Caco-2 (cell line): ENCODE measurements at regions not wholly inside any gene's neighbourhood (a gene's known extent, or its start where the extent isn't known, plus 50 kb on each side); places are given as distances from the start of the nearest gene placed in this dataset.

Experiments
- BruUV-seq: library from RNA; stranded (reverse); fragments of 400-500 nt; replicated peaks from 2 replicates; lab custom pipeline; 2021; lab: Mats Ljungman, UMichigan
- CTCF ChIA-PET: fragments of 300-600 bp; sonication (Branson Sonifier 250); formaldehyde crosslinking; loops from one replicate; lab custom pipeline; 2022; ENCODE audit warnings: antibody characterized with exemption; lab: Charles Lee
- POLR2A ChIA-PET: fragments of 300-600 bp; sonication (Branson Sonifier 250); formaldehyde crosslinking; loops from one replicate; lab custom pipeline; 2022; ENCODE audit warnings: antibody characterized with exemption; lab: Charles Lee
- DNase-seq, 2 experiments: peaks; one replicate each; pipeline versions ENCODE4 v3.0.0 to v3.0.0-alpha.2; 2020 to 2022
- H3K27me3 ChIP-seq: replicated peaks from 2 replicates; pipeline ENCODE4 v1.6.0; 2011; ENCODE audit warnings: low read length; ENCODE audit not compliant: control insufficient read depth, insufficient read depth
- H3K36me3 ChIP-seq: 2 replicates; pipeline ENCODE4 v1.5.1; 2011; ENCODE audit warnings: low read length; ENCODE audit not compliant: control insufficient read depth, insufficient read depth
- H3K4me1 ChIP-seq: fragments of 250-450 bp; sonication (Bioruptor Pico); 2 replicates; pipeline ENCODE4 v1.5.1; 2020; ENCODE audit warnings: mild to moderate bottlenecking
- H3K4me3 ChIP-seq: 2 replicates; pipeline ENCODE4 v1.5.1; 2011; ENCODE audit warnings: low read depth, mild to moderate bottlenecking, control low read depth, low read length
- H3K9me3 ChIP-seq: fragments of 250-450 bp; sonication (Bioruptor Pico); 2 replicates; pipeline ENCODE4 v1.5.1; 2020; ENCODE audit warnings: mild to moderate bottlenecking, moderate library complexity
- H3K27ac Mint-ChIP-seq: one replicate; pipeline ENCODE4 v1.8.0; 2022; ENCODE audit warnings: mixed read lengths; ENCODE audit not compliant: unreplicated experiment
- H3K27me3 Mint-ChIP-seq: one replicate; pipeline ENCODE4 v1.8.0; 2022; ENCODE audit warnings: mixed read lengths; ENCODE audit not compliant: insufficient read depth, unreplicated experiment
- H3K36me3 Mint-ChIP-seq: one replicate; pipeline ENCODE4 v1.8.0; 2022; ENCODE audit warnings: mild to moderate bottlenecking, mixed read lengths; ENCODE audit not compliant: insufficient read depth, unreplicated experiment
- H3K4me1 Mint-ChIP-seq: one replicate; pipeline ENCODE4 v1.8.0; 2022; ENCODE audit warnings: low read depth, mixed read lengths; ENCODE audit not compliant: unreplicated experiment
- H3K4me3 Mint-ChIP-seq: one replicate; pipeline ENCODE4 v1.8.0; 2022; ENCODE audit warnings: mild to moderate bottlenecking, moderate library complexity, mixed read lengths; ENCODE audit not compliant: unreplicated experiment
- H3K9me3 Mint-ChIP-seq: one replicate; pipeline ENCODE4 v1.8.0; 2022; ENCODE audit warnings: mixed read lengths; ENCODE audit not compliant: unreplicated experiment
- CTCF ChIP-seq, 2 experiments: fragments of 200-600 bp in 1 of 2; IDR thresholded peaks; 1 replicate in 1 of 2; 2 replicates in 1 of 2; pipeline versions ENCODE4 v1.5.1 to v1.8.0; 2011 to 2022; ENCODE audit warnings: antibody characterized with exemption in 1 of 2, control low read depth in 1 of 2, inconsistent platforms in 1 of 2, low read depth in 1 of 2, low read length in 1 of 2, mild to moderate bottlenecking in 1 of 2, moderate library complexity in 1 of 2; ENCODE audit not compliant: insufficient read depth in 1 of 2, severe bottlenecking in 1 of 2, unreplicated experiment in 1 of 2
- intact Hi-C: fragments of 100-400 bp; cut with micrococcal nuclease; formaldehyde crosslinking; loops from one replicate; pipeline ENCODE4 v1.10.0; 2022; ENCODE audit not compliant: unreplicated experiment

- intact Hi-C loops = no loop called here
- Mint-ChIP-seq H3K4me1 (no peaks in the 10 kb centered on the region), H3K27ac (no peak overlapping the region), H3K27me3 (peaks cover 2% of the 10 kb centered on the region), H3K4me3 (no peak overlapping the region), H3K36me3 (no peaks in the 10 kb centered on the region), H3K9me3 (peaks cover 27% of the 10 kb centered on the region)
- H3K27me3 ChIP-seq = no peaks in the 10 kb centered on the region
- TF ChIP-seq CTCF (IDR thresholded peaks at IDR 0.05; ENCODE audit: insufficient read depth in 1 of 2, low read depth in 1 of 2, low read length in 1 of 2, severe bottlenecking in 1 of 2, unreplicated experiment in 1 of 2) = no peak
- H3K36me3 ChIP-seq = no peaks in the 10 kb centered on the region
- H3K9me3 ChIP-seq = peaks cover 31% of the 10 kb centered on the region
- H3K4me3 ChIP-seq = no peak overlapping the region
- CTCF ChIA-PET = no interaction called here
- POLR2A ChIA-PET = no interaction called here
- no peaks in the 10 kb centered on the region for H3K4me1 ChIP-seq
- DNase-seq = no peak
- no TSS peak for BruUV-seq
Measured at GRCh38 chr10:31708046-31708445, 220.6 kb downstream of the ARHGAP12 start.

- ChIA-PET CTCF (no interaction called here), POLR2A (no interaction called here)
- Histone ChIP-seq H3K36me3 (no peaks in the 10 kb centered on the region), H3K4me3 (no peak overlapping the region), H3K9me3 (peaks cover 35% of the 10 kb centered on the region), H3K4me1 (no peaks in the 10 kb centered on the region), H3K27me3 (no peaks in the 10 kb centered on the region)
- BruUV-seq = no TSS peak
- Mint-ChIP-seq H3K4me1 (no peaks in the 10 kb centered on the region), H3K9me3 (peaks cover 27% of the 10 kb centered on the region), H3K36me3 (no peaks in the 10 kb centered on the region), H3K27ac (no peak overlapping the region), H3K27me3 (peaks cover 3% of the 10 kb centered on the region), H3K4me3 (no peak overlapping the region)
- no peak for DNase-seq
- intact Hi-C loops = no loop called here
- no peak for TF ChIP-seq CTCF (IDR thresholded peaks at IDR 0.05; ENCODE audit: insufficient read depth in 1 of 2, low read depth in 1 of 2, low read length in 1 of 2, severe bottlenecking in 1 of 2, unreplicated experiment in 1 of 2)
Measured at GRCh38 chr10:31707093-31708039, 221.3 kb downstream of the ARHGAP12 start.

GRCh38 chr10:31706464-31707092, 222.1 kb downstream of the ARHGAP12 start:
- DNase-seq = no peak
- Mint-ChIP-seq H3K36me3 (no peaks in the 10 kb centered on the region), H3K4me3 (no peak overlapping the region), H3K9me3 (peaks cover 31% of the 10 kb centered on the region), H3K27me3 (peaks cover 7% of the 10 kb centered on the region), H3K27ac (no peak overlapping the region), H3K4me1 (no peaks in the 10 kb centered on the region)
- ChIA-PET CTCF (no interaction called here), POLR2A (no interaction called here)
- TF ChIP-seq CTCF (IDR thresholded peaks at IDR 0.05; ENCODE audit: insufficient read depth in 1 of 2, low read depth in 1 of 2, low read length in 1 of 2, severe bottlenecking in 1 of 2, unreplicated experiment in 1 of 2) = no peak
- H3K27me3 ChIP-seq = no peaks in the 10 kb centered on the region
- BruUV-seq = no TSS peak
- H3K9me3 ChIP-seq = peaks cover 36% of the 10 kb centered on the region
- H3K36me3 ChIP-seq = no peaks in the 10 kb centered on the region
- intact Hi-C loops = no loop called here
- H3K4me3 ChIP-seq = no peak overlapping the region
- H3K4me1 ChIP-seq = no peaks in the 10 kb centered on the region
